SU-DHL-6 (cell line): ENCODE measurements at regions not wholly inside any gene's neighbourhood (a gene's known extent, or its start where the extent isn't known, plus 50 kb on each side); places are given as distances from the start of the nearest gene placed in this dataset.

ENCODE experiments used
- H2AFZ ChIP-seq: fragments of 200-600 bp; sonication (generic); 2 replicates; pipeline ENCODE4 v1.6.1; 2014; ENCODE audit warnings: low read depth, mild to moderate bottlenecking, moderate library complexity, mixed read lengths, antibody characterized with exemption, low read length; ENCODE audit not compliant: severe bottlenecking
- H3F3A ChIP-seq: fragments of 200-600 bp; shearing (Covaris generic); 2 replicates; pipeline ENCODE4 v1.6.0; 2016; ENCODE audit warnings: antibody characterized with exemption, mild to moderate bottlenecking; ENCODE audit not compliant: insufficient read depth
- H3K27ac ChIP-seq: fragments of 200-600 bp; sonication (generic); 2 replicates; pipeline ENCODE4 v1.5.1; 2016; ENCODE audit warnings: low read depth, mild to moderate bottlenecking, low read length, moderate library complexity, mixed read lengths
- H3K27me3 ChIP-seq: fragments of 200-600 bp; sonication (generic), shearing (Covaris generic); 2 replicates; pipeline ENCODE4 v1.6.0; 2014; ENCODE audit warnings: mild to moderate bottlenecking, low read length
- H3K36me3 ChIP-seq: fragments of 200-600 bp; sonication (generic); 2 replicates; pipeline ENCODE4 v1.6.1; 2014; ENCODE audit warnings: mild to moderate bottlenecking, low read length, mixed read lengths
- H3K4me2 ChIP-seq: fragments of 300-600, 200-600 bp; shearing (Covaris generic), sonication (generic); 2 replicates; pipeline ENCODE4 v1.6.0; 2014; ENCODE audit warnings: low read length, low read depth, mild to moderate bottlenecking; ENCODE audit not compliant: poor library complexity, severe bottlenecking
- H3K4me3 ChIP-seq: fragments of 200-600 bp; sonication (generic); 2 replicates; pipeline ENCODE4 v1.5.1; 2014; ENCODE audit warnings: antibody characterized with exemption, low read length, mild to moderate bottlenecking, mixed read lengths; ENCODE audit not compliant: insufficient read depth, poor library complexity, severe bottlenecking
- H3K79me2 ChIP-seq: fragments of 200-600 bp; sonication (generic); 2 replicates; pipeline ENCODE4 v1.6.1; 2014; ENCODE audit warnings: mild to moderate bottlenecking, low read length, moderate library complexity; ENCODE audit not compliant: insufficient read depth
- H3K9ac ChIP-seq: fragments of 200-600 bp; sonication (generic); 2 replicates; pipeline ENCODE4 v1.7.0; 2014; ENCODE audit warnings: mild to moderate bottlenecking, low read length
- H3K9me2 ChIP-seq: fragments of 200-600 bp; sonication (generic); replicated peaks from 2 replicates; pipeline ENCODE4 v1.6.1; 2014; ENCODE audit warnings: low read length; ENCODE audit not compliant: insufficient read depth
- H3K9me3 ChIP-seq: fragments of 200-600 bp; sonication (generic); 2 replicates; pipeline ENCODE4 v1.6.1; 2014; ENCODE audit warnings: low read length, mixed read lengths; ENCODE audit not compliant: insufficient read depth
- H4K20me1 ChIP-seq: fragments of 200-600 bp; sonication (generic); 2 replicates; pipeline ENCODE4 v1.6.1; 2014; ENCODE audit warnings: low read depth, mild to moderate bottlenecking, antibody characterized with exemption, low read length, moderate library complexity, mixed read lengths
- EZH2phosphoT487 ChIP-seq: fragments of 200-600 bp; sonication (generic), shearing (Covaris generic); conservative IDR thresholded peaks from 2 replicates; pipeline ENCODE4 v1.6.1; 2018; ENCODE audit warnings: mild to moderate bottlenecking, antibody characterized with exemption, low read length, moderate library complexity, mixed read lengths
- TF ChIP-seq, protein P1 (sequence below): fragments of 200-600 bp; sonication (generic); IDR thresholded peaks from one replicate; pipeline ENCODE4 v1.5.1; 2017; ENCODE audit warnings: antibody characterized with exemption, mild to moderate bottlenecking, low read length, moderate library complexity; ENCODE audit not compliant: insufficient read depth, poor library complexity, severe bottlenecking

DNA sequence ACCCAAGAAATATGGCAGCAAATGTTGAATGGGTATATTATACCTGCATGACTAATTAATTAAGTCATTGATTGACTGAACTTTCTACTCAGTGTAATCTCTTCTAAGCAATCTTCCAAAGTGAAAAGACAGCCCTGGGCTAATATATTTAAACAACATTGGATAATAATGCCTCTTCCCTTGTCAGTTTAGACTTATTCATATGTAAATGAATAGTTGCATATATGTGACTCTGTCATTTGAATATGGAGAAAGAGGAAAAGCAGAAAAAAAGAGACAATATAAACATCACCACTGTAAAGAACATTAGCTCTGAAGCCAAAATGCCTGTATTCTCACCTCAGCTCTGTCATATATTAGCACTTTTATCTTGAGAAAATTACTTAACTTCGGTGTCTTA, 168.0 kb downstream of the SLITRK1 start:
- H3K27ac ChIP-seq = no peak overlapping the region
- H3K79me2 ChIP-seq = no peaks in the 10 kb centered on the region
- H3K9ac ChIP-seq = no peak overlapping the region
- H3F3A ChIP-seq = no peaks in the 10 kb centered on the region
- H3K9me3 ChIP-seq = no peaks in the 10 kb centered on the region
- TF ChIP-seq, protein P1, sequence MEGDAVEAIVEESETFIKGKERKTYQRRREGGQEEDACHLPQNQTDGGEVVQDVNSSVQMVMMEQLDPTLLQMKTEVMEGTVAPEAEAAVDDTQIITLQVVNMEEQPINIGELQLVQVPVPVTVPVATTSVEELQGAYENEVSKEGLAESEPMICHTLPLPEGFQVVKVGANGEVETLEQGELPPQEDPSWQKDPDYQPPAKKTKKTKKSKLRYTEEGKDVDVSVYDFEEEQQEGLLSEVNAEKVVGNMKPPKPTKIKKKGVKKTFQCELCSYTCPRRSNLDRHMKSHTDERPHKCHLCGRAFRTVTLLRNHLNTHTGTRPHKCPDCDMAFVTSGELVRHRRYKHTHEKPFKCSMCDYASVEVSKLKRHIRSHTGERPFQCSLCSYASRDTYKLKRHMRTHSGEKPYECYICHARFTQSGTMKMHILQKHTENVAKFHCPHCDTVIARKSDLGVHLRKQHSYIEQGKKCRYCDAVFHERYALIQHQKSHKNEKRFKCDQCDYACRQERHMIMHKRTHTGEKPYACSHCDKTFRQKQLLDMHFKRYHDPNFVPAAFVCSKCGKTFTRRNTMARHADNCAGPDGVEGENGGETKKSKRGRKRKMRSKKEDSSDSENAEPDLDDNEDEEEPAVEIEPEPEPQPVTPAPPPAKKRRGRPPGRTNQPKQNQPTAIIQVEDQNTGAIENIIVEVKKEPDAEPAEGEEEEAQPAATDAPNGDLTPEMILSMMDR = no peak
- no peak for TF ChIP-seq EZH2phosphoT487
- H2AFZ ChIP-seq = no peak overlapping the region
- H3K4me3 ChIP-seq = no peak overlapping the region
- no peaks in the 10 kb centered on the region for H3K27me3 ChIP-seq
- H3K9me2 ChIP-seq = no peaks in the 10 kb centered on the region
- no peaks in the 10 kb centered on the region for H3K36me3 ChIP-seq
- H3K4me2 ChIP-seq = no peak overlapping the region
- H4K20me1 ChIP-seq = no peaks in the 10 kb centered on the region

DNA sequence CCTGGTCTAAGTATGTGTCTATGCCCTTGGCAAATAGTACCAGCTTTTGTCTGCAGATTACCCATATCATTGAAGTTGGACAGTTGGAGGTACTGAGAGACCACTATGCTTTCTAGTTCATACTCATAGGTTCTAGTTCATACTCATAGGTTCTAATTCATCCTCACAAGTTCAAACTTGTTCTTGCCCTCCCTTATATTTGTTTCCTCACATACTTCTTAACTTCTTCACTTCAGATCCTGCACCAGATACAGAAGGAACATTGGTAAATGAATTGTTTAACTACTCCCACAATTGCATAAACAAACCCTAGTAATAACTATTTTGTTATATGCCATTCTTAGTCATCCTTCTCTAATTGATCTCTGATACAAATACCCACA, 172.2 kb downstream of the SLITRK1 start:
- H3K4me3 ChIP-seq = no peak overlapping the region
- H3K9me2 ChIP-seq = no peaks in the 10 kb centered on the region
- H3K27me3 ChIP-seq = no peaks in the 10 kb centered on the region
- no peak overlapping the region for H2AFZ ChIP-seq
- no peak overlapping the region for H3K9ac ChIP-seq
- TF ChIP-seq, protein P1 = no peak
- H3K9me3 ChIP-seq = no peaks in the 10 kb centered on the region
- no peak overlapping the region for H3K27ac ChIP-seq
- no peaks in the 10 kb centered on the region for H3F3A ChIP-seq
- no peaks in the 10 kb centered on the region for H3K79me2 ChIP-seq
- H4K20me1 ChIP-seq = no peaks in the 10 kb centered on the region
- H3K36me3 ChIP-seq = no peaks in the 10 kb centered on the region
- H3K4me2 ChIP-seq = no peak overlapping the region

DNA sequence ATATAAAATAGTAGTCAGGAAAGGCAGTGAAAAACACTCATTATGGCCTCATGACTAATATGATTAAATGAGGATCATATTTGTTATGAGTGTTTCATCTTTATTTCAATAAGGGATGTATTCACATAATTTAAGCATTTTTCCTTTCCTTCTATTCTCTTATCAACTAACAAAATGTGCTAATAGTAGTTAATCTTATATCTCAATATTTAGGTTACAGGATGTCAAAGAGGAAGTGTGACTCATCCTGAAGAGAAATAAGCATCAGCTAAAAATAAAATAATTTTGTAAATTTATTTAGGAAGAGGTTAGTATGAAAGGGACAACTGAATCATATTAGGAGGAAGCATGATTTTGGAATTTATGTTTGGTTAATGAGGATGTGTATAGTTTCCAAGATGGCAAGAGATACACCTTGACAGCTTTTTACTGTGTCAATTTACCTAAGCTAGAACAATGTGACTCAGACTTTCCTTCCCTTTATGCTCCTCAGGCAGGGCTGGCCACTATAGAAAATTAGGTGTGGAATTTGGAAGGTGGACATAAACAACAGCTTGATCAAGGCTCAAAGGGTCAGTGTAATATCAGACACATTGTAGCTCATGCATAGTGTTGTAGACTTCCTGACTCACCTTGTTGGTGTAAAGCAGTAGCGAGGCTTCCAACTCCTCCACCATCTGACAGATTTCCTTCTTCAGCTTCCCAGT, 172.7 kb downstream of the SLITRK1 start:
- H3K36me3 ChIP-seq = no peaks in the 10 kb centered on the region

More for the DNA sequence above, 172.7 kb downstream of the SLITRK1 start:
- no peaks in the 10 kb centered on the region for H3F3A ChIP-seq
- H3K9me3 ChIP-seq = no peaks in the 10 kb centered on the region
- no peaks in the 10 kb centered on the region for H3K27me3 ChIP-seq
- H4K20me1 ChIP-seq = no peaks in the 10 kb centered on the region
- TF ChIP-seq EZH2phosphoT487 = no peak
- TF ChIP-seq, protein P1 = no peak
- no peaks in the 10 kb centered on the region for H3K79me2 ChIP-seq
- no peak overlapping the region for H3K9ac ChIP-seq
- H3K4me2 ChIP-seq = no peak overlapping the region
- H2AFZ ChIP-seq = no peak overlapping the region
- no peaks in the 10 kb centered on the region for H3K9me2 ChIP-seq
- no peak overlapping the region for H3K4me3 ChIP-seq
- H3K27ac ChIP-seq = no peak overlapping the region
